Activated CD4-positive, alpha-beta memory T cell treated with anti-CD3 and anti-CD28 coated beads for 36 hours (primary cell): ENCODE measurements at regions not wholly inside any gene's neighbourhood (a gene's known extent, or its start where the extent isn't known, plus 50 kb on each side); places are given as distances from the start of the nearest gene placed in this dataset.

Source experiments
- CTCF ChIA-PET: fragments of 350-600 bp; sonication (Branson Sonifier 250); formaldehyde crosslinking; loops from one replicate; lab custom pipeline; 2021; ENCODE audit warnings: antibody characterized with exemption, inconsistent platforms; lab: Charles Lee
- POLR2A ChIA-PET: fragments of 350-600 bp; sonication (Branson Sonifier 250); formaldehyde crosslinking; loops from one replicate; lab custom pipeline; 2021; ENCODE audit warnings: antibody characterized with exemption; lab: Charles Lee
- DNase-seq: peaks from one replicate; pipeline ENCODE4 v3.0.0-alpha.2; 2020
- H3K27ac Mint-ChIP-seq: one replicate; pipeline ENCODE4 v1.8.0; 2021; ENCODE audit warnings: mixed read lengths
- H3K27me3 Mint-ChIP-seq: one replicate; pipeline ENCODE4 v1.8.0; 2021; ENCODE audit warnings: mixed read lengths
- H3K36me3 Mint-ChIP-seq: one replicate; pipeline ENCODE4 v1.8.0; 2021; ENCODE audit warnings: mixed read lengths
- H3K4me1 Mint-ChIP-seq: one replicate; pipeline ENCODE4 v1.8.0; 2021; ENCODE audit warnings: low read depth, mixed read lengths
- H3K4me3 Mint-ChIP-seq: one replicate; pipeline ENCODE4 v1.8.0; 2021; ENCODE audit warnings: mild to moderate bottlenecking, mixed read lengths
- H3K9me3 Mint-ChIP-seq: one replicate; pipeline ENCODE4 v1.8.0; 2021; ENCODE audit warnings: mixed read lengths
- intact Hi-C: fragments of 100-400 bp; cut with micrococcal nuclease; formaldehyde crosslinking; loops from one replicate; pipeline ENCODE4 v1.15.1; 2023

- no peaks in the 10 kb centered on the region for H3K9me3 Mint-ChIP-seq
- no peak overlapping the region for H3K4me3 Mint-ChIP-seq
- DNase-seq = no peak
- ChIA-PET CTCF (no interaction called here), POLR2A (no interaction called here)
- H3K27ac Mint-ChIP-seq = no peak overlapping the region
- H3K4me1 Mint-ChIP-seq = no peaks in the 10 kb centered on the region
- intact Hi-C loops = no loop called here
- no peaks in the 10 kb centered on the region for H3K27me3 Mint-ChIP-seq
- H3K36me3 Mint-ChIP-seq = no peaks in the 10 kb centered on the region
Observed at GRCh38 chr9:79215821-79216220, 355.9 kb upstream of the TLE4 start.

- no peaks in the 10 kb centered on the region for H3K36me3 Mint-ChIP-seq
- intact Hi-C loops = no loop called here
- no peak for DNase-seq
Observed at GRCh38 chr9:79220251-79220650, 351.5 kb upstream of the TLE4 start.

GRCh38 chr9:79220666-79221065, 351.1 kb upstream of the TLE4 start:
- Mint-ChIP-seq H3K4me1 (no peaks in the 10 kb centered on the region), H3K4me3 (no peak overlapping the region), H3K9me3 (no peaks in the 10 kb centered on the region), H3K27ac (no peak overlapping the region), H3K36me3 (no peaks in the 10 kb centered on the region), H3K27me3 (no peaks in the 10 kb centered on the region)
- intact Hi-C loops = no loop called here
- CTCF ChIA-PET = no interaction called here
- no peak for DNase-seq
- POLR2A ChIA-PET = no interaction called here

More at GRCh38 chr9:79220251-79220650, 351.5 kb upstream of the TLE4 start:
- ChIA-PET CTCF (no interaction called here), POLR2A (no interaction called here)
- Mint-ChIP-seq H3K27ac (no peak overlapping the region), H3K27me3 (no peaks in the 10 kb centered on the region), H3K4me3 (no peak overlapping the region), H3K9me3 (no peaks in the 10 kb centered on the region), H3K4me1 (no peaks in the 10 kb centered on the region)

- Mint-ChIP-seq H3K36me3 (no peaks in the 10 kb centered on the region), H3K9me3 (no peaks in the 10 kb centered on the region), H3K4me3 (no peak overlapping the region), H3K27ac (no peak overlapping the region), H3K27me3 (no peaks in the 10 kb centered on the region), H3K4me1 (no peaks in the 10 kb centered on the region)
- ChIA-PET POLR2A (no interaction called here), CTCF (no interaction called here)
- intact Hi-C loops = no loop called here
- no peak for DNase-seq
Observed at GRCh38 chr9:79221084-79221483, 350.7 kb upstream of the TLE4 start.

DNA sequence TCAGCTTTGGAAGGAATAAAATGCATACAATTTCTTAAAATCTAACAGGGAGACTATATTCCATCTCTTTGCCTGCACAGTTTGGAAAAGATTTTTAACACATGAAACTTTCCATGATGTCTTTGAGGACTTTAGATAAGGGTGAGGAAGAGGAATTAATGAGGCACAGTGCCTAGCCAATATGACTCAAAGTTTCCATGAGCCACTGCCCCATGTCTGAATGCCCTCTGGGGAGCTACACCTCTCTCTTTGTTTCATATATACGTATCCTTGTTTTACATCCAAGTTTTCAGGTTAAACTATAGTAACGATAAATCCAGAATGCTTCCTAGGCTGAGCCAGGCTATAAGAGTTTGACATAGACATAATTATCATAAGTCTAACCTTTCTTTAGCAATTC, 349.3 kb upstream of the TLE4 start:
- Mint-ChIP-seq H3K27ac (no peak overlapping the region), H3K27me3 (no peaks in the 10 kb centered on the region), H3K36me3 (no peaks in the 10 kb centered on the region), H3K9me3 (no peaks in the 10 kb centered on the region), H3K4me3 (no peak overlapping the region), H3K4me1 (no peaks in the 10 kb centered on the region)
- ChIA-PET POLR2A (no interaction called here), CTCF (interaction anchor here (0.6 kb wide), 1 partner anchor 772 kb away, joined by 4 read pairs; no protein-coding TSS in a partner anchor)
- no peak for DNase-seq
- intact Hi-C loops = no loop called here

- Mint-ChIP-seq H3K9me3 (no peaks in the 10 kb centered on the region), H3K4me3 (no peak overlapping the region), H3K4me1 (no peaks in the 10 kb centered on the region), H3K27me3 (no peaks in the 10 kb centered on the region), H3K27ac (no peak overlapping the region), H3K36me3 (no peaks in the 10 kb centered on the region)
- POLR2A ChIA-PET = no interaction called here
- CTCF ChIA-PET = no interaction called here
- no peak for DNase-seq
- intact Hi-C loops = no loop called here
Observed at GRCh38 chr9:79224672-79225433, 346.9 kb upstream of the TLE4 start.

DNA sequence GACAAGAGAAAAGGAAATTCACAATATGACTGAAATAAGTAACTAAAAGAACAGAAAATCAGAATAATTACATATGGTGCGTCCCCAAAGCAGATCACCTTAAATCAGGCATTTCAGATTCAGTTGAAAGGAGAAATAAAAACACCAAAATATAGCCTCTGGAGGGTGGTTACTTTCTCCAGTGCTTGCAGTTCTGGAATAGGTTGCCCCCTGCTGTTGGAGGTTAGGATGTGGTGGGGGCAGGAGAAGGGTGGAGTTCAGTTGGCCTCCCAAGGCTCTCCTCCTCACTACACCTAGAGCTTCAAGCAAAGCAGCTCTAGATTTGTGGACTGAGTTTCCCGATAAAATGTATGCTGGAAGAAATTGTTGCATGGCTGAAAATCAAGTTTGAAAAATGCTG, 338.2 kb upstream of the TLE4 start:
- no peak for DNase-seq
- no peak overlapping the region for H3K27ac Mint-ChIP-seq
- ChIA-PET POLR2A (no interaction called here), CTCF (no interaction called here)
- H3K4me3 Mint-ChIP-seq = no peak overlapping the region
- peaks cover 2% of the 10 kb centered on the region for H3K27me3 Mint-ChIP-seq
- H3K9me3 Mint-ChIP-seq = peaks cover 2% of the 10 kb centered on the region
- intact Hi-C loops = no loop called here
- no peaks in the 10 kb centered on the region for H3K4me1 Mint-ChIP-seq
- no peaks in the 10 kb centered on the region for H3K36me3 Mint-ChIP-seq

- POLR2A ChIA-PET = no interaction called here
Observed at GRCh38 chr9:79236466-79236865, 335.3 kb upstream of the TLE4 start.

DNA sequence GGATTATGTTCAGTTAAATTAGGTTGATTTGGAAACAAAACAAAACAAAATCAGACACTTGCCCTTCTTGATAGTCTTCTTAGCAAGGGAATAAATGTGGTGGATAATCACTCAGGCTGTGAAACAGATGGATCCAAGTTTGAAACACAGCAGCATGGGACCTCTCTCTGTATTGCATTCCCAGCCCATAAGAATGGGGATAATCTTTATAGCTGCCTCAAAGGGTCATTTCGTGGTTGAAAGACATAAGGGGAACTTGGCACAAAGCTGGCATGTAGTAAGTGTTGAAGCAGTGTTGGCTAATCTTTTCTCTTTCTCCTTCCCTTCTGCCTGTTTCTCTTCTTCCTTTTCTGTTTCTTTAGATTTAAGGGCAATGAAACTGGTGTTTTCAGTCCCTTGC, 333.9 kb upstream of the TLE4 start:
- Mint-ChIP-seq H3K36me3 (no peaks in the 10 kb centered on the region), H3K27me3 (peaks cover 2% of the 10 kb centered on the region), H3K4me3 (no peak overlapping the region), H3K27ac (no peak overlapping the region), H3K4me1 (no peaks in the 10 kb centered on the region), H3K9me3 (peaks cover 2% of the 10 kb centered on the region)
- CTCF ChIA-PET = no interaction called here
- POLR2A ChIA-PET = no interaction called here
- intact Hi-C loops = no loop called here
- DNase-seq = no peak

More at GRCh38 chr9:79236466-79236865, 335.3 kb upstream of the TLE4 start:
- CTCF ChIA-PET = no interaction called here
- Mint-ChIP-seq H3K36me3 (no peaks in the 10 kb centered on the region), H3K9me3 (peaks cover 2% of the 10 kb centered on the region), H3K27me3 (peaks cover 2% of the 10 kb centered on the region), H3K4me3 (no peak overlapping the region), H3K27ac (no peak overlapping the region), H3K4me1 (no peaks in the 10 kb centered on the region)
- no peak for DNase-seq
- intact Hi-C loops = no loop called here

GRCh38 chr9:79240774-79241173, 331.0 kb upstream of the TLE4 start:
- ChIA-PET CTCF (no interaction called here), POLR2A (no interaction called here)

GRCh38 chr9:79242489-79242888, 329.3 kb upstream of the TLE4 start:
- no peak for DNase-seq
- Mint-ChIP-seq H3K4me3 (no peak overlapping the region), H3K36me3 (no peaks in the 10 kb centered on the region), H3K27ac (no peak overlapping the region), H3K27me3 (peaks cover 5% of the 10 kb centered on the region), H3K4me1 (no peaks in the 10 kb centered on the region), H3K9me3 (no peaks in the 10 kb centered on the region)
- intact Hi-C loops = no loop called here
- ChIA-PET CTCF (no interaction called here), POLR2A (no interaction called here)

More at GRCh38 chr9:79240774-79241173, 331.0 kb upstream of the TLE4 start:
- H3K4me3 Mint-ChIP-seq = no peak overlapping the region
- no peaks in the 10 kb centered on the region for H3K9me3 Mint-ChIP-seq
- intact Hi-C loops = no loop called here
- no peak overlapping the region for H3K27ac Mint-ChIP-seq
- no peaks in the 10 kb centered on the region for H3K4me1 Mint-ChIP-seq
- H3K27me3 Mint-ChIP-seq = peaks cover 2% of the 10 kb centered on the region
- no peak for DNase-seq
- H3K36me3 Mint-ChIP-seq = no peaks in the 10 kb centered on the region

DNA sequence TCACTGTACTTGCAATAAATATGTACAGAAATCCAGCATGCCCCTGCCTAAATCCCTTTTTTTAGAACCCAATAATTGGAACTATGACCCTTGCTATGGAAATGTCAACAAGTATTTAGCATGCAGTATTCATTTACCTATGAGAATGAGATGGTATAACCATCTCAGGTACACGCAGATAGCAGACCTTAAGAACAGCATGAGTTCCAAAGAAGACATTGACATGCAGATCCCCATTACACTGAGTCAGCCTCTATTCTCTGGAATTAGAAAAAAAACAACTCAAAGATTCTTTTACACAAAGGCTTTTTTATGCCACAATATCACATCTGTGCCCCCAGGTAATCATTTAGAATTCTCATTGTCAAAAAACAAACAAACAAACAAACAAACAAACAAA, 325.6 kb upstream of the TLE4 start:
- Mint-ChIP-seq H3K4me1 (no peaks in the 10 kb centered on the region), H3K27me3 (peaks cover 5% of the 10 kb centered on the region), H3K4me3 (no peak overlapping the region), H3K36me3 (no peaks in the 10 kb centered on the region), H3K27ac (no peak overlapping the region), H3K9me3 (no peaks in the 10 kb centered on the region)
- DNase-seq = no peak
- ChIA-PET POLR2A (no interaction called here), CTCF (no interaction called here)
- intact Hi-C loops = no loop called here

- Mint-ChIP-seq H3K9me3 (no peaks in the 10 kb centered on the region), H3K4me1 (no peaks in the 10 kb centered on the region), H3K4me3 (no peak overlapping the region), H3K27ac (no peak overlapping the region), H3K27me3 (peaks cover 5% of the 10 kb centered on the region), H3K36me3 (no peaks in the 10 kb centered on the region)
- ChIA-PET POLR2A (no interaction called here), CTCF (interaction anchor here (0.6 kb wide), 1 partner anchor 1671 kb away, joined by 3 read pairs; no protein-coding TSS in a partner anchor)
- intact Hi-C loops = no loop called here
- no peak for DNase-seq
Observed at GRCh38 chr9:79247021-79247420, 324.7 kb upstream of the TLE4 start.
